Psoas muscle (tissue), 7 donors: ENCODE measurements at regions not wholly inside any gene's neighbourhood (a gene's known extent, or its start where the extent isn't known, plus 50 kb on each side); places are given as distances from the start of the nearest gene placed in this dataset.

Experiments
- ATAC-seq, 4 donors: fragments of 200-7000 bp; cut with Tn5 transposase; one replicate each; pipeline ENCODE4 v1.9.1; 2020; ENCODE audit warnings: moderate library complexity in 3 of 4, mild to moderate bottlenecking in 2 of 4
- DNase-seq, 2 donors: peaks; one replicate each; pipeline ENCODE4 v3.0.0-alpha.2; 2020
- H3K27ac ChIP-seq: fragments of 200-600 bp; one replicate; pipeline ENCODE4 v1.8.0; 2022
- H3K27me3 ChIP-seq, 3 donors: fragments of 200-600 bp in 1 of 3; one replicate each; pipeline versions ENCODE4 v1.6.1 to v1.8.0; 2013 to 2022; ENCODE audit warnings: low read length in 2 of 3, mild to moderate bottlenecking in 2 of 3, moderate library complexity in 1 of 3; ENCODE audit not compliant: insufficient read depth in 3 of 3
- H3K36me3 ChIP-seq, 2 donors: fragments of 200-600 bp in 1 of 2; one replicate each; pipeline versions ENCODE4 v1.6.1 to v1.8.0; 2013 to 2022; ENCODE audit warnings: low read depth in 1 of 2, mild to moderate bottlenecking in 1 of 2, moderate library complexity in 1 of 2; ENCODE audit not compliant: insufficient read depth in 1 of 2
- H3K4me1 ChIP-seq: fragments of 200-600 bp; one replicate; pipeline ENCODE4 v1.8.0; 2022
- H3K4me3 ChIP-seq: fragments of 200-600 bp; one replicate; pipeline ENCODE4 v1.8.0; 2022; ENCODE audit warnings: mild to moderate bottlenecking
- H3K9me3 ChIP-seq: fragments of 200-600 bp; one replicate; pipeline ENCODE4 v1.8.0; 2022
- CTCF ChIP-seq: fragments of 200-600 bp; IDR thresholded peaks from one replicate; pipeline ENCODE4 v1.8.0; 2022; ENCODE audit warnings: antibody characterized with exemption
- whole genome bisulfite sequencing, 3 donors: extraction: QIAGEN DNeasy Blood & Tissue Kit; methylation state at CpG; one replicate each; pipeline versions ENCODE4 v1.1.6 to v1.1.7; 2013; 5-methylcytosine and 5-hydroxymethylcytosine counted together
- intact Hi-C, 2 donors: fragments of 100-400 bp; cut with DNase I; formaldehyde crosslinking; loops; one replicate each; pipeline versions ENCODE4 v1.11.0 to v1.14.2; 2022
- donor health status: healthy with polysubstance abuse.
- donor health status: DM: no; HTN: no; CAD: no; lungs with moderate emphysema.
- donor health status: Bipolar disorder and iron deficiency.
- donor health status: healthy.
- donor health status: DM: yes; HTN: yes; CAD: no.
- donor health status: DM: no; HTN: no; CAD: no.
- donor health status: DM: yes; HTN: yes; CAD: no.

- no peaks in the 10 kb centered on the region for H3K4me1 ChIP-seq
- H3K27ac ChIP-seq, result no peak overlapping the region
- intact Hi-C loops, result no loop called here
- no peaks in the 10 kb centered on the region for H3K36me3 ChIP-seq
- H3K9me3 ChIP-seq, result no peaks in the 10 kb centered on the region
- WGBS, 3 donors, result 66 to 81% (median 73%) methylated on average over 5 of the region's 5 CpGs
- DNase-seq (no peak), ATAC-seq (no peak)
- no peak overlapping the region for H3K4me3 ChIP-seq
- H3K27me3 ChIP-seq, result no peaks in the 10 kb centered on the region
- no peak for TF ChIP-seq CTCF
Measured at GRCh38 chr14:71606575-71606974, 325.7 kb upstream of the RGS6 start.

- H3K4me3 ChIP-seq, result no peak overlapping the region
- H3K27ac ChIP-seq, result no peak overlapping the region
- no peaks in the 10 kb centered on the region for H3K9me3 ChIP-seq
- intact Hi-C loops, result no loop called here
- H3K27me3 ChIP-seq, result no peaks in the 10 kb centered on the region
- H3K36me3 ChIP-seq, result no peaks in the 10 kb centered on the region
- TF ChIP-seq CTCF, result no peak
- no peaks in the 10 kb centered on the region for H3K4me1 ChIP-seq
- 66 to 73% (median 71%) methylated on average over 3 of the region's 3 CpGs for WGBS, 3 donors
- DNase-seq (no peak), ATAC-seq (no peak)
Measured at GRCh38 chr14:71607056-71607455, 325.2 kb upstream of the RGS6 start.

GRCh38 chr14:71610149-71610548, 322.1 kb upstream of the RGS6 start:
- Histone ChIP-seq H3K4me1 (no peaks in the 10 kb centered on the region), H3K9me3 (no peaks in the 10 kb centered on the region), H3K27ac (no peak overlapping the region), H3K4me3 (no peak overlapping the region), H3K27me3 (no peaks in the 10 kb centered on the region), H3K36me3 (no peaks in the 10 kb centered on the region)
- DNase-seq (no peak), ATAC-seq (no peak)
- intact Hi-C loops, result no loop called here
- no peak for TF ChIP-seq CTCF

GRCh38 chr14:71610797-71611196, 321.4 kb upstream of the RGS6 start:
- WGBS, 3 donors, result 76 to 83% (median 81%) methylated on average over 1 of the region's 1 CpG
- no peak for TF ChIP-seq CTCF
- ATAC-seq (no peak), DNase-seq (no peak)
- Histone ChIP-seq H3K4me1 (no peaks in the 10 kb centered on the region), H3K27ac (no peak overlapping the region), H3K27me3 (no peaks in the 10 kb centered on the region), H3K36me3 (no peaks in the 10 kb centered on the region), H3K4me3 (no peak overlapping the region), H3K9me3 (no peaks in the 10 kb centered on the region)
- intact Hi-C loops, result no loop called here

GRCh38 chr14:71613168-71613567, 319.1 kb upstream of the RGS6 start:
- intact Hi-C loops, result no loop called here
- no peak for TF ChIP-seq CTCF
- Histone ChIP-seq H3K36me3 (no peaks in the 10 kb centered on the region), H3K4me3 (no peak overlapping the region), H3K4me1 (no peaks in the 10 kb centered on the region), H3K27ac (no peak overlapping the region), H3K9me3 (no peaks in the 10 kb centered on the region), H3K27me3 (no peaks in the 10 kb centered on the region)
- 92 to 97% (median 92%) methylated on average over 1 of the region's 1 CpG for WGBS, 3 donors
- ATAC-seq, result no peak
- no peak for DNase-seq
